Esophagus muscularis mucosa (tissue), 4 donors: ENCODE measurements at regions not wholly inside any gene's neighbourhood (a gene's known extent, or its start where the extent isn't known, plus 50 kb on each side); places are given as distances from the start of the nearest gene placed in this dataset.

Experiments used
- DNase-seq: peaks from one replicate; pipeline ENCODE4 v3.0.0-alpha.2; 2017; ENCODE audit errors: extremely low spot score
- H3K27ac ChIP-seq, 4 donors: fragments of 200-600 bp; sonication (generic); replicated peaks in 1 of 4; 1 replicate in 3 of 4; 2 replicates in 1 of 4; pipeline ENCODE4 v1.5.1; 2016 to 2019; ENCODE audit warnings: mild to moderate bottlenecking in 1 of 4
- H3K27me3 ChIP-seq, 4 donors: fragments of 200-600 bp; sonication (generic); one replicate each; pipeline versions ENCODE4 v1.5.1 to v1.6.0; 2016 to 2019
- H3K36me3 ChIP-seq, 4 donors: fragments of 200-600 bp; sonication (generic); one replicate each; pipeline ENCODE4 v1.5.1; 2016 to 2019
- H3K4me1 ChIP-seq, 4 donors: fragments of 200-600 bp; sonication (generic); one replicate each; pipeline ENCODE4 v1.5.1; 2016 to 2019
- H3K4me3 ChIP-seq, 4 donors: fragments of 200-600 bp; sonication (generic); 1 replicate in 2 of 4; 2 replicates in 2 of 4; pipeline ENCODE4 v1.5.1; 2016 to 2019; ENCODE audit warnings: mild to moderate bottlenecking in 4 of 4, moderate library complexity in 1 of 4
- H3K9me3 ChIP-seq, 4 donors: fragments of 200-600 bp; sonication (generic); 1 replicate in 3 of 4; 2 replicates in 1 of 4; pipeline ENCODE4 v1.5.1; 2016 to 2019
- EP300 ChIP-seq: sonication (generic); formaldehyde crosslinking; IDR thresholded peaks from one replicate; pipeline ENCODE4 v1.6.1; 2017; ENCODE audit warnings: antibody characterized with exemption
- POLR2A ChIP-seq: fragments of 450-650 bp; IDR thresholded peaks from one replicate; pipeline ENCODE4 v1.6.1; 2017; ENCODE audit warnings: antibody characterized with exemption, moderate library complexity, mild to moderate bottlenecking, low read depth
- POLR2AphosphoS5 ChIP-seq, 2 donors: sonication (generic); formaldehyde crosslinking; IDR thresholded peaks; one replicate each; pipeline ENCODE4 v1.6.1; 2017; ENCODE audit warnings: antibody characterized with exemption in 2 of 2
- WGBS: methylation state at CpG from one replicate; pipeline ENCODE4 v1.1.5; 2018; 5-methylcytosine and 5-hydroxymethylcytosine counted together
- intact Hi-C: fragments of 100-400 bp; cut with DNase I; formaldehyde crosslinking; loops from one replicate; pipeline ENCODE4 v1.15.1; 2023
- TF ChIP-seq, protein P1 (sequence below), 3 experiments: fragments of 200-600 bp in 2 of 3; fragments of 450-650 bp in 1 of 3; sonication (generic) in 2 of 3; IDR thresholded peaks; one replicate each; pipeline ENCODE4 v1.5.1; 2017 to 2019; ENCODE audit warnings: antibody characterized with exemption in 3 of 3, mild to moderate bottlenecking in 2 of 3, moderate library complexity in 1 of 3

DNA sequence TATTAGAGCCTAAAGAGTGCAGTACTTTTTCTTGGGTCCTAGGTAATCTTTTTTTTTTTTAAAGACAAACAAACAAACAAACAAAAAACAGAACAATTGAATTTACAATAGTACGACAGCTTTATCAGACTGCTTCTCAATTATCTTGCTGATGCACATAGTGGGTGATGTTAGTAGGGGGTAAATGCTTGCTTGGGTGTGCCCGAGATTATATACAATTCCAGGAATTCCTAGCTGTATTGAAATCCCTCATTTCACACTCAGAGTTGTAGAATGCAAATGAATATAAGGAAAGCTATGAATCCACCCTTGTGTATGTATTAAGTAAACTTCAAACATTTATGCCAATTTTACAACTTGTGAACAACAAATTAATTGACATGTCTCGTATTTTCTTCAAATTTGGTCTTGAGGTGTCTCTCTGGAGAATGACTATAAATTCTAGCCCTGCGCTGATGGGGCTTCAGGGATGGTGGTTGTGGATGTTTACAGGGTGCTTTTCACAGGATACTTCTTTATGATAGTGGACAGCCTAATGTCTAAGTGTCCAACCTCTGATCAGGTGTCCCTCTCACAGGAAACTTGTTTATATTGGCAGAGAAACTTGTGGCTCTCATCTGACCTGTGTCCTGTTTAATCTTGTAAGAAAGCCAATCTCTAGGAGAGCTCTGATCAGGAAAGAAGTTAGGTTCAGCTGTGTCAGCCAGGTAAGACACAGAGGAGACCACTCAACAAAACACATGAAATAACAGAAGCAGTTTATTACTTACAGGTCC, 61.9 kb upstream of the SLC39A10 start:
- DNase-seq, result no peak
- WGBS, result 92% methylated on average over 4 of the region's 4 CpGs

DNA sequence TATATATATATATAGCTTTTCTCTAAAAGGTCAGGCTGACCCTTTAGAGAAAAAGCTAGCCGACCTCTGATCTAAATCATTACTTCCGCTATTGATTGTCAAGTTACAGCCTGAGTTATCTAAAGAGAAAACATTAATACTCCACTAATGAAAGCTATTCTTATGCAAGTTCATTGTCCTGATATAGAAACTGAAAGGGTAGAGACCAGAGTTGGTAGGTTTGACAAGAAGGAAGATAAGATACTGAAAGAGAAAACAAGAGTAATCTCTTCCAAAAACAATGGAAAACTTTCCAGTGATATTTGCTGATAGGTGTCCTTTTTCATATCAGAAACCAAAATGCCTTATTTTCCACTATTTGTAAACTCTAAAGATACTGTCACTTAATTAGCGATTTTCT, 62.8 kb upstream of the SLC39A10 start:
- no peak overlapping the region for H3K27ac ChIP-seq
- H3K4me3 ChIP-seq, result no peak overlapping the region
- no peaks in the 10 kb centered on the region for H3K36me3 ChIP-seq
- peaks cover 0 to 11% (median 7%) of the 10 kb centered on the region in 4 donors for H3K4me1 ChIP-seq
- no peak for TF ChIP-seq POLR2AphosphoS5 (IDR thresholded peaks at IDR 0.05)
- TF ChIP-seq EP300, result no peak
- TF ChIP-seq, protein P1, sequence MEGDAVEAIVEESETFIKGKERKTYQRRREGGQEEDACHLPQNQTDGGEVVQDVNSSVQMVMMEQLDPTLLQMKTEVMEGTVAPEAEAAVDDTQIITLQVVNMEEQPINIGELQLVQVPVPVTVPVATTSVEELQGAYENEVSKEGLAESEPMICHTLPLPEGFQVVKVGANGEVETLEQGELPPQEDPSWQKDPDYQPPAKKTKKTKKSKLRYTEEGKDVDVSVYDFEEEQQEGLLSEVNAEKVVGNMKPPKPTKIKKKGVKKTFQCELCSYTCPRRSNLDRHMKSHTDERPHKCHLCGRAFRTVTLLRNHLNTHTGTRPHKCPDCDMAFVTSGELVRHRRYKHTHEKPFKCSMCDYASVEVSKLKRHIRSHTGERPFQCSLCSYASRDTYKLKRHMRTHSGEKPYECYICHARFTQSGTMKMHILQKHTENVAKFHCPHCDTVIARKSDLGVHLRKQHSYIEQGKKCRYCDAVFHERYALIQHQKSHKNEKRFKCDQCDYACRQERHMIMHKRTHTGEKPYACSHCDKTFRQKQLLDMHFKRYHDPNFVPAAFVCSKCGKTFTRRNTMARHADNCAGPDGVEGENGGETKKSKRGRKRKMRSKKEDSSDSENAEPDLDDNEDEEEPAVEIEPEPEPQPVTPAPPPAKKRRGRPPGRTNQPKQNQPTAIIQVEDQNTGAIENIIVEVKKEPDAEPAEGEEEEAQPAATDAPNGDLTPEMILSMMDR (IDR thresholded peaks at IDR 0.05), result no peak
- TF ChIP-seq POLR2A, result no peak
- H3K9me3 ChIP-seq, result no peaks in the 10 kb centered on the region
- intact Hi-C loops, result no loop called here
- DNase-seq, result no peak
- H3K27me3 ChIP-seq, result no peaks in the 10 kb centered on the region
- WGBS, result 80% methylated on average over 3 of the region's 3 CpGs

More for the DNA sequence above, 61.9 kb upstream of the SLC39A10 start:
- H3K4me3 ChIP-seq, result no peak overlapping the region
- TF ChIP-seq POLR2AphosphoS5 (IDR thresholded peaks at IDR 0.05), result no peak
- TF ChIP-seq EP300, result no peak
- TF ChIP-seq, protein P1 (IDR thresholded peaks at IDR 0.05), result no peak
- TF ChIP-seq POLR2A, result no peak
- no peaks in the 10 kb centered on the region for H3K27me3 ChIP-seq
- H3K27ac ChIP-seq, result no peak overlapping the region
- H3K4me1 ChIP-seq, result peaks cover 0 to 11% (median 4%) of the 10 kb centered on the region in 4 donors
- intact Hi-C loops, result no loop called here
- no peaks in the 10 kb centered on the region for H3K9me3 ChIP-seq
- no peaks in the 10 kb centered on the region for H3K36me3 ChIP-seq

DNA sequence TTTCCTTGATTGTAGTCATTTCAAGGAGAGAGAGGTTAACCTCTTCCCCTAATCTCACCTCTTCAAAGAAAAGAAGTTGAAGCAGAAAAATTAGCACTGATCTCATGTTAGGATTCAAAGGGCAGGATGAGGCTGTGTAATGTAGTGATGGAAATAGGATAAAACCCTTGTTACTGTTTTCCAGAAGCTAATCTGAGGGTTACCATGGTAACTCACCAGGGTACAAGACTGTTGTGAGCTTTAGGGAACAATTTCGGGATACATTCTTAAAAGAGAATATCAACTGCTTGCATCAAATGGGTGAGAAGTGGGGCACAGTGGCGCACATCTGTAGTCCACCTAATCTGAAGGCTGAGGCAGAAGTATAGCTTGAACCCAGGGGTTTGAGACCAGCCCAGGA, 64.9 kb upstream of the SLC39A10 start:
- TF ChIP-seq POLR2AphosphoS5 (IDR thresholded peaks at IDR 0.05), result no peak
- TF ChIP-seq, protein P1 (IDR thresholded peaks at IDR 0.05), result no peak
- no peak for TF ChIP-seq POLR2A
- no peak for TF ChIP-seq EP300
- 90% methylated on average over 2 of the region's 2 CpGs for WGBS
- Histone ChIP-seq H3K4me1 (peaks cover 0 to 11% (median 7%) of the 10 kb centered on the region in 4 donors), H3K36me3 (no peaks in the 10 kb centered on the region), H3K27me3 (no peaks in the 10 kb centered on the region), H3K4me3 (no peak overlapping the region), H3K27ac (no peak overlapping the region), H3K9me3 (no peaks in the 10 kb centered on the region)
- intact Hi-C loops, result no loop called here
- DNase-seq, result no peak

DNA sequence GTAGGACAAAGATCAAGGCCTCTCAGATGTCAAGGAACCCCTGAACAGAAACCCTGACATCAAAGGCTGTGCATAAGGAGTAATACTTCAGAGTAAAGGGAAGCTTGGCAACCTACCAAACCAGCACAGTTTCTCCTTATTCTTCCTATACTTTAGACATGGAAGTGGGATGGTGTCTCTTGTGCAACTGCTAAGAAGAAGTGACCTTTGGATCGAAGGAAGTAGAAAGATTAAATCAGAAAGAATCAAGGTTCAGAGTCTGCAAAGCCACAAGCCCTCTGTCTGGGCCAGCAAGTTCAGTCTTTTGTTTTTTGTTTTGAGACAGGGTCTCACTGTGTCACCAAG, 66.2 kb upstream of the SLC39A10 start:
- no peaks in the 10 kb centered on the region for H3K27me3 ChIP-seq
- TF ChIP-seq, protein P1 (IDR thresholded peaks at IDR 0.05), result no peak
- TF ChIP-seq POLR2AphosphoS5 (IDR thresholded peaks at IDR 0.05) (no peak), EP300 (no peak), POLR2A (no peak)
- no peaks in the 10 kb centered on the region for H3K36me3 ChIP-seq
- H3K4me3 ChIP-seq, result no peak overlapping the region
- WGBS, result 65% methylated on average over 1 of the region's 1 CpG
- no peaks in the 10 kb centered on the region for H3K9me3 ChIP-seq
- intact Hi-C loops, result no loop called here
- peaks cover 0 to 11% (median 7%) of the 10 kb centered on the region in 4 donors for H3K4me1 ChIP-seq
- H3K27ac ChIP-seq, result no peak overlapping the region
- DNase-seq, result no peak
